ENCODE measurements at regions not wholly inside any gene's neighbourhood (a gene's known extent, or its start where the extent isn't known, plus 50 kb on each side); places are given as distances from the start of the nearest gene placed in this dataset.

GRCh38 chr3:44048949-44049348, 192.7 kb upstream of the TOPAZ1 start:
- H3K36me3 Mint-ChIP-seq (ENCODE audit: insufficient read depth, unreplicated experiment): no peaks in the 10 kb centered on the region
- no peak for DNase-seq
- H3K4me3 Mint-ChIP-seq (ENCODE audit: low read depth, unreplicated experiment): peak overlapping the region; percentile 26
- peak overlapping the region; percentile 81 for H3K27ac Mint-ChIP-seq (ENCODE audit: unreplicated experiment)
- intact Hi-C loops (cut with micrococcal nuclease; ENCODE audit: unreplicated experiment): loop anchor here (5.0 kb wide), 1 partner anchor 47 kb away; no protein-coding TSS in a partner anchor
- no peak for TF ChIP-seq CTCF (IDR thresholded peaks at IDR 0.05; ENCODE audit: unreplicated experiment)
- peaks cover 39% of the 10 kb centered on the region for H3K4me1 Mint-ChIP-seq (ENCODE audit: low read depth, unreplicated experiment)
- H3K9me3 Mint-ChIP-seq (ENCODE audit: low read depth, unreplicated experiment): peaks cover under 1% of the 10 kb centered on the region
- no peaks in the 10 kb centered on the region for H3K27me3 Mint-ChIP-seq (ENCODE audit: unreplicated experiment)
- no TSS peak for BruUV-seq (replicated peaks)
- CTCF ChIA-PET: no interaction called here

GRCh38 chr3:44050101-44050500, 191.6 kb upstream of the TOPAZ1 start:
- CTCF ChIA-PET: no interaction called here
- Mint-ChIP-seq H3K27ac (ENCODE audit: unreplicated experiment) (no peak overlapping the region), H3K4me3 (ENCODE audit: low read depth, unreplicated experiment) (no peak overlapping the region), H3K36me3 (ENCODE audit: insufficient read depth, unreplicated experiment) (no peaks in the 10 kb centered on the region), H3K27me3 (ENCODE audit: unreplicated experiment) (no peaks in the 10 kb centered on the region), H3K9me3 (ENCODE audit: low read depth, unreplicated experiment) (peaks cover 3% of the 10 kb centered on the region), H3K4me1 (ENCODE audit: low read depth, unreplicated experiment) (peaks cover 34% of the 10 kb centered on the region)
- DNase-seq: no peak
- no TSS peak for BruUV-seq (replicated peaks)
- intact Hi-C loops (cut with micrococcal nuclease; ENCODE audit: unreplicated experiment): no loop called here
- no peak for TF ChIP-seq CTCF (IDR thresholded peaks at IDR 0.05; ENCODE audit: unreplicated experiment)

- intact Hi-C loops (cut with micrococcal nuclease; ENCODE audit: unreplicated experiment): no loop called here
- CTCF ChIA-PET: no interaction called here
- Mint-ChIP-seq H3K27ac (ENCODE audit: unreplicated experiment) (no peak overlapping the region), H3K36me3 (ENCODE audit: insufficient read depth, unreplicated experiment) (no peaks in the 10 kb centered on the region), H3K9me3 (ENCODE audit: low read depth, unreplicated experiment) (peaks cover 3% of the 10 kb centered on the region), H3K4me3 (ENCODE audit: low read depth, unreplicated experiment) (no peak overlapping the region), H3K4me1 (ENCODE audit: low read depth, unreplicated experiment) (peaks cover 28% of the 10 kb centered on the region), H3K27me3 (ENCODE audit: unreplicated experiment) (no peaks in the 10 kb centered on the region)
- no TSS peak for BruUV-seq (replicated peaks)
- TF ChIP-seq CTCF (IDR thresholded peaks at IDR 0.05; ENCODE audit: unreplicated experiment): no peak
- no peak for DNase-seq
Measured at GRCh38 chr3:44050867-44051266, 190.8 kb upstream of the TOPAZ1 start.

- intact Hi-C loops (cut with micrococcal nuclease; ENCODE audit: unreplicated experiment): no loop called here
- peaks cover 10% of the 10 kb centered on the region for H3K27me3 Mint-ChIP-seq (ENCODE audit: unreplicated experiment)
- H3K4me3 Mint-ChIP-seq (ENCODE audit: low read depth, unreplicated experiment): no peak overlapping the region
- no peak for DNase-seq
- H3K9me3 Mint-ChIP-seq (ENCODE audit: low read depth, unreplicated experiment): peaks cover 3% of the 10 kb centered on the region
- H3K36me3 Mint-ChIP-seq (ENCODE audit: insufficient read depth, unreplicated experiment): no peaks in the 10 kb centered on the region
- no peak for TF ChIP-seq CTCF (IDR thresholded peaks at IDR 0.05; ENCODE audit: unreplicated experiment)
- no TSS peak for BruUV-seq (replicated peaks)
- peaks cover 13% of the 10 kb centered on the region for H3K4me1 Mint-ChIP-seq (ENCODE audit: low read depth, unreplicated experiment)
- CTCF ChIA-PET: no interaction called here
- H3K27ac Mint-ChIP-seq (ENCODE audit: unreplicated experiment): no peak overlapping the region
Measured at GRCh38 chr3:44055951-44056350, 185.7 kb upstream of the TOPAZ1 start.
